GM18909 (cell line): ENCODE measurements at regions not wholly inside any gene's neighbourhood (a gene's known extent, or its start where the extent isn't known, plus 50 kb on each side); places are given as distances from the start of the nearest gene placed in this dataset.

Source experiments
- ATAC-seq: cut with Tn5 transposase; IDR thresholded peaks from one replicate; pipeline ENCODE4 v1.9.1; 2021; ENCODE audit warnings: mild to moderate bottlenecking; ENCODE audit not compliant: unreplicated experiment, poor library complexity

GRCh38 chr10:35758076-35758475, 116.0 kb upstream of the FZD8 start:
- no peak for ATAC-seq

- ATAC-seq: no peak
These were observed 112.4 kb upstream of the FZD8 start for GRCh38 chr10:35754519-35754918.

GRCh38 chr10:35752469-35753461, 110.7 kb upstream of the FZD8 start:
- no peak for ATAC-seq

GRCh38 chr10:35751347-35751746, 109.3 kb upstream of the FZD8 start:
- no peak for ATAC-seq

GRCh38 chr10:35749230-35749629, 107.1 kb upstream of the FZD8 start:
- no peak for ATAC-seq

GRCh38 chr10:35745617-35746403, 103.7 kb upstream of the FZD8 start:
- no peak for ATAC-seq

GRCh38 chr10:35743851-35744250, 101.8 kb upstream of the FZD8 start:
- ATAC-seq: no peak

GRCh38 chr10:35743351-35743750, 101.3 kb upstream of the FZD8 start:
- no peak for ATAC-seq

GRCh38 chr10:35739998-35740397, 97.9 kb upstream of the FZD8 start:
- no peak for ATAC-seq

GRCh38 chr10:35735412-35735811, 93.3 kb upstream of the FZD8 start:
- ATAC-seq: no peak

GRCh38 chr10:35731828-35732227, 89.7 kb upstream of the FZD8 start:
- no peak for ATAC-seq

GRCh38 chr10:35728341-35728740, 86.2 kb upstream of the FZD8 start:
- no peak for ATAC-seq

GRCh38 chr10:35726846-35727245, 84.8 kb upstream of the FZD8 start:
- no peak for ATAC-seq

- no peak for ATAC-seq
These were observed 81.9 kb upstream of the FZD8 start for GRCh38 chr10:35723992-35724391.

- ATAC-seq: no peak
These were observed 81.0 kb upstream of the FZD8 start for GRCh38 chr10:35723059-35723458.

- no peak for ATAC-seq
These were observed 80.5 kb upstream of the FZD8 start for GRCh38 chr10:35722636-35723035.

- ATAC-seq: no peak
These were observed 80.1 kb upstream of the FZD8 start for GRCh38 chr10:35722226-35722625.

GRCh38 chr10:35720366-35720765, 78.3 kb upstream of the FZD8 start:
- no peak for ATAC-seq

- ATAC-seq: no peak
These were observed 74.7 kb upstream of the FZD8 start for GRCh38 chr10:35716776-35717175.

GRCh38 chr10:35712486-35712885, 70.4 kb upstream of the FZD8 start:
- ATAC-seq: no peak
